HG03135 (cell line): ENCODE measurements at regions not wholly inside any gene's neighbourhood (a gene's known extent, or its start where the extent isn't known, plus 50 kb on each side); places are given as distances from the start of the nearest gene placed in this dataset.

Source experiments
- ATAC-seq: cut with Tn5 transposase; IDR thresholded peaks from one replicate; pipeline ENCODE4 v1.9.1; 2021; ENCODE audit warnings: mild to moderate bottlenecking, moderate library complexity; ENCODE audit not compliant: unreplicated experiment

GRCh38 chr16:9503251-9503984 lies 412.0 kb downstream of the HAPSTR1 start:
- no peak for ATAC-seq

GRCh38 chr16:9508328-9508936 lies 417.0 kb downstream of the HAPSTR1 start:
- no peak for ATAC-seq

GRCh38 chr16:9509663-9510062 lies 418.2 kb downstream of the HAPSTR1 start:
- no peak for ATAC-seq

- ATAC-seq = no peak
These were observed 419.9 kb downstream of the HAPSTR1 start for GRCh38 chr16:9511389-9511788.

GRCh38 chr16:9516444-9516843 lies 425.0 kb downstream of the HAPSTR1 start:
- ATAC-seq = no peak

GRCh38 chr16:9518051-9518450 lies 426.6 kb downstream of the HAPSTR1 start:
- no peak for ATAC-seq

- no peak for ATAC-seq
These were observed 427.1 kb downstream of the HAPSTR1 start for GRCh38 chr16:9518581-9518980.

GRCh38 chr16:9521749-9522370 lies 430.4 kb downstream of the HAPSTR1 start:
- ATAC-seq = no peak

GRCh38 chr16:9522614-9523013 lies 431.2 kb downstream of the HAPSTR1 start:
- no peak for ATAC-seq

- no peak for ATAC-seq
These were observed 432.6 kb downstream of the HAPSTR1 start for GRCh38 chr16:9523994-9524393.

GRCh38 chr16:9525037-9525436 lies 433.6 kb downstream of the HAPSTR1 start:
- no peak for ATAC-seq

GRCh38 chr16:9526791-9527190 lies 435.3 kb downstream of the HAPSTR1 start:
- no peak for ATAC-seq

- no peak for ATAC-seq
These were observed 436.5 kb downstream of the HAPSTR1 start for GRCh38 chr16:9527976-9528375.

GRCh38 chr16:9528511-9529079 lies 437.2 kb downstream of the HAPSTR1 start:
- ATAC-seq = no peak

- no peak for ATAC-seq
These were observed 441.6 kb downstream of the HAPSTR1 start for GRCh38 chr16:9533042-9533441.

- ATAC-seq = no peak
These were observed 443.3 kb downstream of the HAPSTR1 start for GRCh38 chr16:9534759-9535158.

GRCh38 chr16:9536905-9537304 lies 445.5 kb downstream of the HAPSTR1 start:
- ATAC-seq = no peak

- no peak for ATAC-seq
These were observed 447.9 kb downstream of the HAPSTR1 start for GRCh38 chr16:9539346-9539745.

GRCh38 chr16:9541723-9542122 lies 450.3 kb downstream of the HAPSTR1 start:
- no peak for ATAC-seq

- ATAC-seq = no peak
These were observed 450.8 kb downstream of the HAPSTR1 start for GRCh38 chr16:9542165-9542755.
